Endothelial cell of umbilical vein (primary cell): ENCODE measurements at regions not wholly inside any gene's neighbourhood (a gene's known extent, or its start where the extent isn't known, plus 50 kb on each side); places are given as distances from the start of the nearest gene placed in this dataset.

Source experiments
- BruUV-seq: library from RNA; stranded (reverse); fragments of 400-500 nt; replicated peaks from 2 replicates; lab custom pipeline; 2021; lab: Mats Ljungman, UMichigan
- CTCF ChIA-PET: fragments of 300-600, 350-600 bp; sonication (Branson Sonifier 250); formaldehyde crosslinking; loops from one replicate; lab custom pipeline; 2021; ENCODE audit warnings: antibody characterized with exemption, inconsistent platforms; lab: Charles Lee
- POLR2A ChIA-PET: fragments of 300-600, 350-600 bp; sonication (Branson Sonifier 250); formaldehyde crosslinking; loops from one replicate; lab custom pipeline; 2021; ENCODE audit warnings: antibody characterized with exemption, inconsistent platforms; lab: Charles Lee
- DNase-seq: peaks from one replicate; pipeline ENCODE4 v3.0.0-alpha.2; 2011; ENCODE audit warnings: low read depth, low spot score
- FAIRE-seq: peaks from 2 replicates; lab custom pipeline; 2011; peaks lifted over from hg19 to GRCh38; lab: Jason Lieb, UNC
- H2AFZ ChIP-seq: 2 replicates; pipeline ENCODE4 v1.6.0; 2012; ENCODE audit warnings: low read depth, low read length, control low read depth, inconsistent platforms
- H3K27ac ChIP-seq: 2 replicates; pipeline ENCODE4 v1.5.1; 2011; ENCODE audit warnings: low read depth, mild to moderate bottlenecking, control low read depth, low read length, moderate library complexity; ENCODE audit not compliant: insufficient read depth
- H3K27me3 ChIP-seq, 2 experiments: 2 replicates each; pipeline versions ENCODE4 v1.6.0 to v1.6.1; 2011; ENCODE audit warnings: low read length in 2 of 2, mixed read lengths in 1 of 2; ENCODE audit not compliant: control insufficient read depth in 2 of 2, insufficient read depth in 2 of 2
- H3K36me3 ChIP-seq, 2 experiments: 2 replicates in 1 of 2; 3 replicates in 1 of 2; pipeline ENCODE4 v1.5.1; 2011; ENCODE audit warnings: low read length in 2 of 2, mild to moderate bottlenecking in 1 of 2, moderate library complexity in 1 of 2; ENCODE audit not compliant: control insufficient read depth in 2 of 2, insufficient read depth in 2 of 2; ENCODE audit errors: extremely low read depth in 1 of 2
- H3K4me1 ChIP-seq: 3 replicates; pipeline ENCODE4 v1.5.1; 2011; ENCODE audit warnings: mild to moderate bottlenecking, low read length; ENCODE audit not compliant: control insufficient read depth, insufficient read depth; ENCODE audit errors: extremely low read depth
- H3K4me2 ChIP-seq: 2 replicates; pipeline ENCODE4 v1.6.1; 2011; ENCODE audit warnings: low read length, control low read depth, mixed read lengths; ENCODE audit not compliant: insufficient read depth
- H3K4me3 ChIP-seq, 3 experiments: fragments of 200-600 bp in 1 of 3; sonication (generic), shearing (Covaris generic) in 1 of 3; replicated peaks in 1 of 3; 2 replicates each; pipeline ENCODE4 v1.5.1; 2011 to 2016; ENCODE audit warnings: control low read depth in 3 of 3, low read length in 3 of 3, mild to moderate bottlenecking in 2 of 3, inconsistent platforms in 1 of 3, low read depth in 1 of 3, moderate library complexity in 1 of 3; ENCODE audit not compliant: insufficient read depth in 1 of 3
- H3K79me2 ChIP-seq: 2 replicates; pipeline ENCODE4 v1.6.0; 2012; ENCODE audit warnings: low read length, inconsistent platforms; ENCODE audit not compliant: control insufficient read depth, insufficient read depth
- H3K9ac ChIP-seq: replicated peaks from 2 replicates; pipeline ENCODE3; 2011; ENCODE audit warnings: low read length, control low read depth; ENCODE audit not compliant: insufficient read depth; ENCODE audit errors: extremely low read depth
- H3K9me1 ChIP-seq: replicated peaks from 3 replicates; pipeline ENCODE4 v1.6.0; 2011; ENCODE audit warnings: mild to moderate bottlenecking, low read length; ENCODE audit not compliant: control insufficient read depth, insufficient read depth; ENCODE audit errors: extremely low read depth
- H3K9me3 ChIP-seq: replicated peaks from 2 replicates; pipeline ENCODE4 v1.5.1; 2012; ENCODE audit warnings: low read length, inconsistent platforms; ENCODE audit not compliant: control insufficient read depth, insufficient read depth
- H4K20me1 ChIP-seq: replicated peaks from 2 replicates; pipeline ENCODE3; 2011; ENCODE audit warnings: mild to moderate bottlenecking, low read length; ENCODE audit not compliant: control insufficient read depth, insufficient read depth; ENCODE audit errors: extremely low read depth
- EZH2 ChIP-seq: IDR thresholded peaks from 2 replicates; pipeline ENCODE4 v1.6.1; 2012; ENCODE audit warnings: borderline replicate concordance, low read depth, mild to moderate bottlenecking, moderate library complexity, low read length, inconsistent platforms; ENCODE audit not compliant: severe bottlenecking
- FOS ChIP-seq: IDR thresholded peaks from 2 replicates; pipeline ENCODE4 v1.6.1; 2011; ENCODE audit warnings: mild to moderate bottlenecking, low read length, moderate library complexity, borderline replicate concordance; ENCODE audit not compliant: insufficient read depth
- JUN ChIP-seq: IDR thresholded peaks from 2 replicates; pipeline ENCODE4 v1.6.1; 2011; ENCODE audit warnings: borderline replicate concordance, low read depth; ENCODE audit not compliant: insufficient read length, insufficient read depth
- POLR2A ChIP-seq: IDR thresholded peaks from 2 replicates; pipeline ENCODE4 v1.6.1; 2012; ENCODE audit warnings: low read depth, mild to moderate bottlenecking, control low read depth, low read length
- dilution Hi-C: fragments of 300-500 bp; cut with MboI; formaldehyde crosslinking; loops from one replicate; pipeline ENCODE4 v1.15.0; 2019; ENCODE audit warnings: low sequenced_read_pairs; ENCODE audit not compliant: extremely low pct_ligation_motif_present
- intact Hi-C: fragments of 100-400 bp; cut with micrococcal nuclease; formaldehyde crosslinking; loops from one replicate; pipeline ENCODE4 v1.10.0; 2022
- TF ChIP-seq, protein P1 (sequence below), 2 donors: IDR thresholded peaks; 1 replicate in 1 of 2; 2 replicates in 1 of 2; pipeline ENCODE4 v1.5.1; 2011; ENCODE audit warnings: low read length in 2 of 2, mild to moderate bottlenecking in 2 of 2, moderate library complexity in 2 of 2, control low read depth in 1 of 2, inconsistent platforms in 1 of 2, low read depth in 1 of 2; ENCODE audit not compliant: insufficient read depth in 1 of 2; ENCODE audit errors: extremely low read depth in 1 of 2
- TF ChIP-seq, protein P2 (sequence below): IDR thresholded peaks from 2 replicates; pipeline ENCODE4 v1.6.1; 2011; ENCODE audit not compliant: insufficient read depth, insufficient read length

DNA sequence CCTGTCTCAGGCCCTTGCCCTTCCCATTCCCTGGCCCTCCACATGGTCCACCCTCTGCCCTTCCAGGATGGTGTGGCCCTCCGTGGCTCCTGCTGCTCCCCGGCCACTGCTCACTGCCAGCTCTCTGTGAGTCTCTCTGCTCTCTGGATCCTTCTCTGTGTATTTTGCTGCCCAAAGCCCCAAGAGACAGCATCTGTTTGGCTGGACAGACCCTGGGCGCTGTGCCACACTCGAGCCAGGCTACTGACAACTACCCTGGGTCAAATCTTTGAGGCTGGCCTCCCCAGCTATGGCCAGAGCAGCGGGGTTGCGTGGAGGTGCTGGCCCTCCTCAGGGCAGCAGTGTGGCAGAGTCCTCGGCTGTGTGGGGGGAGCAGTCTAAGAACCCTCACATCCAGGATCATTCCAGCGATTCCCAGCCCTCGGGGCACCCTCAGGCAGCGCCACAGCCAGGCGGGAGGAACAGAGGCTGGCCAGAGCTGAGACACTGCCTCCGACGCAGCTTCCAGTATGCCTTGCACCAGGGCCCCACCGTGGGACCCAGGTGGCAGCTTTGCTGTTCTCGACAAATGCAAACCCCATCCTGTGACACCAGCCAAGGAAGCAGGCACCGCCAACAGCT, 139.4 kb upstream of the GLI2 start:
- ChIA-PET POLR2A (no interaction called here), CTCF (interaction anchor here (0.9 to 2.0 kb wide), 5 partner anchors 9 to 75 kb away, joined by 3 to 7 read pairs (median 4); no protein-coding TSS in a partner anchor)
- dilution Hi-C loops (no loop called here), intact Hi-C loops (no loop called here)
- H4K20me1 ChIP-seq = no peaks in the 10 kb centered on the region
- H3K4me2 ChIP-seq = no peak overlapping the region
- no peak overlapping the region for H2AFZ ChIP-seq
- no peaks in the 10 kb centered on the region for H3K27me3 ChIP-seq
- H3K9me1 ChIP-seq = no peaks in the 10 kb centered on the region
- H3K4me1 ChIP-seq = no peaks in the 10 kb centered on the region
- H3K9me3 ChIP-seq = no peaks in the 10 kb centered on the region
- H3K27ac ChIP-seq = no peak overlapping the region
- H3K36me3 ChIP-seq = no peaks in the 10 kb centered on the region
- no peaks in the 10 kb centered on the region for H3K79me2 ChIP-seq
- no peak for FAIRE-seq
- TF ChIP-seq JUN (no peak), POLR2A (no peak), FOS (no peak), EZH2 (no peak)
- TF ChIP-seq, protein P1, sequence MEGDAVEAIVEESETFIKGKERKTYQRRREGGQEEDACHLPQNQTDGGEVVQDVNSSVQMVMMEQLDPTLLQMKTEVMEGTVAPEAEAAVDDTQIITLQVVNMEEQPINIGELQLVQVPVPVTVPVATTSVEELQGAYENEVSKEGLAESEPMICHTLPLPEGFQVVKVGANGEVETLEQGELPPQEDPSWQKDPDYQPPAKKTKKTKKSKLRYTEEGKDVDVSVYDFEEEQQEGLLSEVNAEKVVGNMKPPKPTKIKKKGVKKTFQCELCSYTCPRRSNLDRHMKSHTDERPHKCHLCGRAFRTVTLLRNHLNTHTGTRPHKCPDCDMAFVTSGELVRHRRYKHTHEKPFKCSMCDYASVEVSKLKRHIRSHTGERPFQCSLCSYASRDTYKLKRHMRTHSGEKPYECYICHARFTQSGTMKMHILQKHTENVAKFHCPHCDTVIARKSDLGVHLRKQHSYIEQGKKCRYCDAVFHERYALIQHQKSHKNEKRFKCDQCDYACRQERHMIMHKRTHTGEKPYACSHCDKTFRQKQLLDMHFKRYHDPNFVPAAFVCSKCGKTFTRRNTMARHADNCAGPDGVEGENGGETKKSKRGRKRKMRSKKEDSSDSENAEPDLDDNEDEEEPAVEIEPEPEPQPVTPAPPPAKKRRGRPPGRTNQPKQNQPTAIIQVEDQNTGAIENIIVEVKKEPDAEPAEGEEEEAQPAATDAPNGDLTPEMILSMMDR (IDR thresholded peaks at IDR 0.05; ENCODE audit: extremely low read depth in 1 of 2, insufficient read depth in 1 of 2, low read depth in 1 of 2, low read length in 2 of 2) = no peak
- TF ChIP-seq, protein P2, sequence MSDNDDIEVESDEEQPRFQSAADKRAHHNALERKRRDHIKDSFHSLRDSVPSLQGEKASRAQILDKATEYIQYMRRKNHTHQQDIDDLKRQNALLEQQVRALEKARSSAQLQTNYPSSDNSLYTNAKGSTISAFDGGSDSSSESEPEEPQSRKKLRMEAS = no peak
- no peak overlapping the region for H3K9ac ChIP-seq
- no peak overlapping the region for H3K4me3 ChIP-seq
- no TSS peak for BruUV-seq
- DNase-seq = no peak
